ENCODE measurements at regions not wholly inside any gene's neighbourhood (a gene's known extent, or its start where the extent isn't known, plus 50 kb on each side); places are given as distances from the start of the nearest gene placed in this dataset.

- TF ChIP-seq NCOR1 (IDR thresholded peaks at IDR 0.05) (no peak), TRIM24 (IDR thresholded peaks at IDR 0.05) (no peak), MYC (IDR thresholded peaks at IDR 0.05; ENCODE audit: low read depth, low read length) (no peak), MYC (CRISPR knock-in tag; IDR thresholded peaks at IDR 0.05; ENCODE audit: borderline replicate concordance, low read depth) (no peak), POLR2A (conservative IDR thresholded peaks at IDR 0.05) (no peak), CTCF (IDR thresholded peaks at IDR 0.05 in 2 of 3, conservative IDR thresholded peaks at IDR 0.05 in 1 of 3; ENCODE audit: insufficient read depth in 2 of 3, low read depth in 1 of 3, low read length in 3 of 3) (no peak), MED1 (CRISPR knock-in tag; IDR thresholded peaks at IDR 0.05; ENCODE audit: borderline replicate concordance) (no peak), CEBPG (CRISPR knock-in tag; IDR thresholded peaks at IDR 0.05) (no peak), CEBPG (tag; conservative IDR thresholded peaks at IDR 0.05 in 1 of 2, IDR thresholded peaks at IDR 0.05 in 1 of 2) (no peak), CREB1 (IDR thresholded peaks at IDR 0.05) (no peak), CREB1 (CRISPR knock-in tag; IDR thresholded peaks at IDR 0.05) (no peak), XRCC5 (IDR thresholded peaks at IDR 0.05; ENCODE audit: low read depth, low read length) (no peak), ZNF644 (tag; IDR thresholded peaks at IDR 0.05; ENCODE audit: low read depth) (no peak), ZBTB8A (IDR thresholded peaks at IDR 0.05; ENCODE audit: partially characterized antibody) (no peak), TAF1 (IDR thresholded peaks at IDR 0.05; ENCODE audit: control insufficient read depth, extremely low read depth, insufficient read depth, low read length, severe bottlenecking) (no peak), ZFPM2 (CRISPR knock-in tag; IDR thresholded peaks at IDR 0.05) (no peak)
Measured at GRCh38 chr4:86439293-86439692, 79.4 kb upstream of the MAPK10 start.

Measured in K562 (cell line).